Left lung (tissue), 4 donors: ENCODE measurements at regions not wholly inside any gene's neighbourhood (a gene's known extent, or its start where the extent isn't known, plus 50 kb on each side); places are given as distances from the start of the nearest gene placed in this dataset.

Source experiments
- ATAC-seq: fragments of 200-7000 bp; cut with Tn5 transposase; one replicate; pipeline ENCODE4 v1.9.1; 2020; ENCODE audit warnings: moderate library complexity
- DNase-seq, 4 donors: peaks; one replicate each; pipeline ENCODE4 v3.0.0-alpha.2; 2013 to 2020
- H3K27ac ChIP-seq, 2 donors: fragments of 200-600 bp; sonication (generic) in 1 of 2; one replicate each; pipeline versions ENCODE4 v1.5.0 to v1.8.0; 2020 to 2021
- H3K27me3 ChIP-seq, 2 donors: fragments of 200-600 bp; sonication (generic) in 1 of 2; one replicate each; pipeline versions ENCODE4 v1.5.0 to v1.8.0; 2020 to 2021
- H3K36me3 ChIP-seq, 2 donors: fragments of 200-600 bp; sonication (generic) in 1 of 2; one replicate each; pipeline versions ENCODE4 v1.5.0 to v1.8.0; 2020 to 2021
- H3K4me1 ChIP-seq, 2 donors: fragments of 200-600 bp; one replicate each; pipeline ENCODE4 v1.8.0; 2021
- H3K4me3 ChIP-seq, 2 donors: fragments of 200-600 bp; sonication (generic) in 1 of 2; one replicate each; pipeline versions ENCODE4 v1.5.0 to v1.8.0; 2020 to 2021; ENCODE audit warnings: mild to moderate bottlenecking in 1 of 2
- H3K9me3 ChIP-seq, 2 donors: fragments of 200-600 bp; sonication (generic) in 1 of 2; one replicate each; pipeline versions ENCODE4 v1.5.0 to v1.8.0; 2020 to 2021
- CTCF ChIP-seq, 2 donors: fragments of 200-600 bp; sonication (generic) in 1 of 2; IDR thresholded peaks; one replicate each; pipeline versions ENCODE4 v1.5.0 to v1.8.0; 2021; ENCODE audit warnings: antibody characterized with exemption in 2 of 2
- intact Hi-C, 2 donors: fragments of 100-400 bp; cut with DNase I; formaldehyde crosslinking; loops; one replicate each; pipeline versions ENCODE4 v1.11.2 to v1.14.2; 2022
- donor health status: DM: no; HTN: yes; CAD: no.
- donor health status: DM: no; HTN: no; CAD: no.

- Histone ChIP-seq H3K27me3 (peaks cover 0 to 32% of the 10 kb centered on the region in 2 donors), H3K9me3 (no peaks in the 10 kb centered on the region), H3K4me3 (no peak overlapping the region), H3K4me1 (no peaks in the 10 kb centered on the region), H3K27ac (no peak overlapping the region), H3K36me3 (no peaks in the 10 kb centered on the region)
- intact Hi-C loops, result no loop called here
- DNase-seq (peak in 1 of 4 donors; percentile 46), ATAC-seq (no peak)
- TF ChIP-seq CTCF (IDR thresholded peaks at IDR 0.05), result no peak
Observed at GRCh38 chr5:3191585-3191984, 404.0 kb upstream of the IRX1 start.

- H3K4me1 ChIP-seq, result no peaks in the 10 kb centered on the region
- ATAC-seq (no peak), DNase-seq (peak in 1 of 4 donors; percentile 31)
- no peak overlapping the region for H3K27ac ChIP-seq
- no peak overlapping the region for H3K4me3 ChIP-seq
- H3K36me3 ChIP-seq, result no peaks in the 10 kb centered on the region
- H3K9me3 ChIP-seq, result no peaks in the 10 kb centered on the region
- no peak for TF ChIP-seq CTCF (IDR thresholded peaks at IDR 0.05)
- peaks cover 0 to 31% of the 10 kb centered on the region in 2 donors for H3K27me3 ChIP-seq
- intact Hi-C loops, result no loop called here
Observed at GRCh38 chr5:3190930-3191329, 404.7 kb upstream of the IRX1 start.

DNA sequence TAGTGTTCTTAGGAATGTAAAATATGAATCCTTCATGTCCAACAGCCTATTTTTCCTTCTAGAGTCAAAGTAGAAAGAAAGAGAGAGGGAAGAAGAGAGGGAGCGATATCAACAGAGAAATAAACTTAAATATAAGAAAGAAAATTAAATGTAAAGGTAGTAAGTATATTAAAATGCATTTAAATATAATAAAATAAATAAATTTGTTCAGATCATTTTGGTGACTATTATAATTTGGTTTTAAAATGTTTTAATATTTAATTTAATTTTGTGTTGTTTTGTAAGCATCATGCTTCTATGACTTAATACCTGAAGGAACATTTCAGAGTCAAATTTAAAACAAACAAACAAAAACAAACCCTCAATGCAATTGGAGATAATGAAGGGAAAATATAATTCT, 405.2 kb upstream of the IRX1 start:
- no peak for TF ChIP-seq CTCF (IDR thresholded peaks at IDR 0.05)
- Histone ChIP-seq H3K4me3 (no peak overlapping the region), H3K9me3 (no peaks in the 10 kb centered on the region), H3K27me3 (peaks cover 0 to 29% of the 10 kb centered on the region in 2 donors), H3K4me1 (no peaks in the 10 kb centered on the region), H3K36me3 (no peaks in the 10 kb centered on the region), H3K27ac (no peak overlapping the region)
- DNase-seq, result no peak
- no peak for ATAC-seq
- intact Hi-C loops, result no loop called here

DNA sequence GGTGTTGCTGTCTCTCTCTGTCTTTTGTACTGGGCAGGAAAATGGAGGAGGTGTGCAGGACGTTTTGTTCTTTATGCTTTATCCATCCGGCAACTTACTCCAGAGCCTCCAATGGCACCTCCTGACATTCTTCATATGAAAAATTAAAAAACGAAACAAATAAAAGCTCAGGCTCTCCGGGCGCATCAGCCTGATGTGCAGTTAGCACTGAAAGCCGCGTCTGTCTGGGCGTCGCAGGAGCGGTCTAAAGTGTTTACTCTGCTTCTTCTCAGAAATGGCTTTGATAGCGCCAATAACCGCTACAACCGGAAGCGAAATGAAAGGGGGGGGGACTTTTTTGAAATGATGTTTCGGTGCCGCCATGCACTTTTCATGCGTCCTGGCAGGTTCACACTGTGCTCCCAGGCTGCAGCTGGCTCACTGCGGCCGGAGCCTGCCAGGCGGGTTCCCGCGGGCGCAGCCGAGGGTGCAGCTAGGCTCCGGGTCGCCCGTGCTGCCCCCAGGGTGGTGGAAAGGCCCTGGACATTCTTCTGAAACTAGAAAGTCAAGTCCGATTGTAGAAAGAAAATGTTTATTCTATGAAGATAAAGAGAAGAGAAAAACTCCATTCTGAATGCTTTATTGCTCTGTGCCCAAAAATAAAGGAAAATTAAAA, 407.7 kb upstream of the IRX1 start:
- intact Hi-C loops, result no loop called here
- H3K27me3 ChIP-seq, result peaks cover 0 to 15% of the 10 kb centered on the region in 2 donors
- H3K36me3 ChIP-seq, result no peaks in the 10 kb centered on the region
- ATAC-seq (peak; percentile 45), DNase-seq (peak in 2 of 4 donors; percentile 8 to 61)
- H3K9me3 ChIP-seq, result no peaks in the 10 kb centered on the region
- H3K4me1 ChIP-seq, result no peaks in the 10 kb centered on the region
- no peak for TF ChIP-seq CTCF (IDR thresholded peaks at IDR 0.05)
- no peak overlapping the region for H3K4me3 ChIP-seq
- no peak overlapping the region for H3K27ac ChIP-seq

DNA sequence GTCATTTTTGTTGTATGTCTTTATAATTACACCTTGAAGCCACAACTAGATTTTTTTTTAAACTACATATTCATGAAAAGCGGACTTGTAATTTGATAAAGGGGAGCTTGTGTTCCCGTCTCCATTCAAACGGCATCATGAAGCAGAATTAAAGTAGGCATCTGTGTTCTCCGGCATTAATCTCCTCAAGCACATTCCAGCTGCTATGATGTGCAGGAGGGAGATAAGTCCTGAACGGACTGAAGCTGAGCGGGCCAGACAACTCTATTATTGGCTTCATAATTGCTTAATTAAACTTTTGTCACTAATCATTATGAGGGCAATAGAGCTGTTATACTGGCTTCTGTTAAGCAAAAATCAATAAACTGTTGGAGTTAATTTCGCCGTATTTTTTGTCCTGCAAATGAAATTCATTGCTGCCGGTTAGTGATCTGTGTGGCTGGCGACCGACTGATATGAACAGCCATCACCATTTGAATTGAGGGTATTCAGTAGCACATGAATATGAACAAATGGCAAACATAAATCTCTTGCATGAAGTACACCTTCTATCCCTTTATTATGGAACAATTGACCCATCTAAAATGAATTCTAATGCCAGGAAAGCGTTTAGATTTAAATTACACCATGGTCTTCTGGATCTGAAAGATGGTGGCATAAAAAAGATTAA, 408.8 kb upstream of the IRX1 start:
- Histone ChIP-seq H3K36me3 (no peaks in the 10 kb centered on the region), H3K9me3 (no peaks in the 10 kb centered on the region), H3K4me1 (no peaks in the 10 kb centered on the region), H3K27me3 (peaks cover 0 to 15% of the 10 kb centered on the region in 2 donors), H3K27ac (no peak overlapping the region), H3K4me3 (no peak overlapping the region)
- no peak for ATAC-seq
- intact Hi-C loops, result no loop called here
- no peak for DNase-seq
- no peak for TF ChIP-seq CTCF (IDR thresholded peaks at IDR 0.05)
